Type B pancreatic cell (in vitro differentiated cells): ENCODE measurements at regions not wholly inside any gene's neighbourhood (a gene's known extent, or its start where the extent isn't known, plus 50 kb on each side); places are given as distances from the start of the nearest gene placed in this dataset.

ENCODE experiments used
- DNase-seq: peaks from one replicate; pipeline ENCODE4 v3.0.0; 2021; ENCODE audit warnings: mixed read lengths; ENCODE audit not compliant: unreplicated experiment; ENCODE audit errors: extremely low spot score
- H3K27ac Mint-ChIP-seq: 2 replicates; pipeline ENCODE4 v1.8.0; 2021; ENCODE audit warnings: mild to moderate bottlenecking, mixed read lengths
- H3K27me3 Mint-ChIP-seq: 2 replicates; pipeline ENCODE4 v1.8.0; 2021; ENCODE audit warnings: mixed read lengths
- H3K36me3 Mint-ChIP-seq: 2 replicates; pipeline ENCODE4 v1.8.0; 2021; ENCODE audit warnings: mixed read lengths
- H3K4me1 Mint-ChIP-seq: one replicate; pipeline ENCODE4 v1.8.0; 2021; ENCODE audit warnings: mixed read lengths; ENCODE audit not compliant: unreplicated experiment
- H3K4me3 Mint-ChIP-seq: 2 replicates; pipeline ENCODE4 v1.8.0; 2021; ENCODE audit warnings: mild to moderate bottlenecking, mixed read lengths
- H3K9me3 Mint-ChIP-seq: 2 replicates; pipeline ENCODE4 v1.8.0; 2021; ENCODE audit warnings: mixed read lengths
- CTCF ChIP-seq: fragments of 200-600 bp; sonication (generic); conservative IDR thresholded peaks from 2 replicates; pipeline ENCODE4 v1.5.0; 2021; ENCODE audit warnings: antibody characterized with exemption, mild to moderate bottlenecking

- H3K4me1 Mint-ChIP-seq = peaks cover 25% of the 10 kb centered on the region
- no peaks in the 10 kb centered on the region for H3K36me3 Mint-ChIP-seq
- H3K9me3 Mint-ChIP-seq = peaks cover 8% of the 10 kb centered on the region
- H3K4me3 Mint-ChIP-seq = peak overlapping the region; percentile 42
- DNase-seq = no peak
- TF ChIP-seq CTCF = no peak
- H3K27me3 Mint-ChIP-seq = no peaks in the 10 kb centered on the region
- H3K27ac Mint-ChIP-seq = peak overlapping the region; percentile 88
Measured at GRCh38 chr5:125269926-125270325, 523.5 kb upstream of the ZNF608 start.

- Mint-ChIP-seq H3K27me3 (peaks cover under 1% of the 10 kb centered on the region), H3K9me3 (peaks cover 11% of the 10 kb centered on the region), H3K36me3 (no peaks in the 10 kb centered on the region), H3K27ac (no peak overlapping the region), H3K4me1 (peaks cover 41% of the 10 kb centered on the region), H3K4me3 (no peak overlapping the region)
- no peak for DNase-seq
- no peak for TF ChIP-seq CTCF
Measured at GRCh38 chr5:125272357-125272756, 525.9 kb upstream of the ZNF608 start.

GRCh38 chr5:125274211-125274610 is 527.8 kb upstream of the ZNF608 start:
- no peak for DNase-seq
- H3K4me1 Mint-ChIP-seq = peaks cover 48% of the 10 kb centered on the region
- H3K9me3 Mint-ChIP-seq = peaks cover 16% of the 10 kb centered on the region
- TF ChIP-seq CTCF = no peak
- H3K27ac Mint-ChIP-seq = no peak overlapping the region
- H3K4me3 Mint-ChIP-seq = no peak overlapping the region
- no peaks in the 10 kb centered on the region for H3K36me3 Mint-ChIP-seq
- peaks cover 4% of the 10 kb centered on the region for H3K27me3 Mint-ChIP-seq

- no peak for TF ChIP-seq CTCF
- Mint-ChIP-seq H3K4me3 (no peak overlapping the region), H3K27ac (no peak overlapping the region), H3K36me3 (no peaks in the 10 kb centered on the region), H3K27me3 (peaks cover 4% of the 10 kb centered on the region), H3K4me1 (peaks cover 48% of the 10 kb centered on the region), H3K9me3 (peaks cover 10% of the 10 kb centered on the region)
- DNase-seq = no peak
Measured at GRCh38 chr5:125274938-125275724, 528.7 kb upstream of the ZNF608 start.

- Mint-ChIP-seq H3K36me3 (no peaks in the 10 kb centered on the region), H3K27ac (no peak overlapping the region), H3K4me1 (peaks cover 48% of the 10 kb centered on the region), H3K4me3 (no peak overlapping the region), H3K9me3 (peaks cover 7% of the 10 kb centered on the region), H3K27me3 (peaks cover 4% of the 10 kb centered on the region)
- DNase-seq = no peak
- TF ChIP-seq CTCF = no peak
Measured at GRCh38 chr5:125275725-125276090, 529.3 kb upstream of the ZNF608 start.
